ENCODE measurements at regions not wholly inside any gene's neighbourhood (a gene's known extent, or its start where the extent isn't known, plus 50 kb on each side); places are given as distances from the start of the nearest gene placed in this dataset.

DNA sequence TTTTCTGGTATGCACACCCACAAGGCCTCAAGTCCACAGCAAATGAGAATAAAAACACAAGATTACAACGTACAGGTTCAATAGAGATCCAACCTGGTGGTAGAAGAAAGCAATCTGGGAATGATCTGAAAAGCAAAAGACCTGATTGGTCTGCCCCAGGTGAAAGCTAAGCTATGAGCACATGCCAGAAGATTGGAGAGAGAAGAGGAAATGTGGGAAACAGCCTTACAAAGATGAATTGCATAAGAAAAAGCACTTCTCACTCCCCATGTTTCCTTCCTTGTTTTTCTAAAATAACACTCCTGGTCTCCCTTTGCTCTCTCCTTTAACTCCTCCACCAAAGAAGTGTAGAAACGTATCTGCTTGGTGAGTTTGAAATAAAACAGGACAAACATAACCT, 77.3 kb upstream of the ANO6 start:
- peaks cover 6% of the 10 kb centered on the region for H3K9me3 ChIP-seq (replicated peaks)
- no peak for TF ChIP-seq CTCF (IDR thresholded peaks at IDR 0.05; ENCODE audit: borderline replicate concordance)
- no peak for DNase-seq
- intact Hi-C loops (cut with micrococcal nuclease), result no loop called here
- H3K36me3 ChIP-seq, result no peaks in the 10 kb centered on the region
- H3K4me3 ChIP-seq, result no peak overlapping the region
- H3K27me3 ChIP-seq (ENCODE audit: low read depth), result no peaks in the 10 kb centered on the region
- no peaks in the 10 kb centered on the region for H3K4me1 ChIP-seq
- H3K27ac ChIP-seq (replicated peaks), result no peak overlapping the region

- TF ChIP-seq CTCF (IDR thresholded peaks at IDR 0.05; ENCODE audit: borderline replicate concordance), result no peak
- H3K9me3 ChIP-seq (replicated peaks), result peaks cover 16% of the 10 kb centered on the region
- intact Hi-C loops (cut with micrococcal nuclease), result no loop called here
These were observed 67.9 kb upstream of the ANO6 start for GRCh38 chr12:45148006-45148405.

DNA sequence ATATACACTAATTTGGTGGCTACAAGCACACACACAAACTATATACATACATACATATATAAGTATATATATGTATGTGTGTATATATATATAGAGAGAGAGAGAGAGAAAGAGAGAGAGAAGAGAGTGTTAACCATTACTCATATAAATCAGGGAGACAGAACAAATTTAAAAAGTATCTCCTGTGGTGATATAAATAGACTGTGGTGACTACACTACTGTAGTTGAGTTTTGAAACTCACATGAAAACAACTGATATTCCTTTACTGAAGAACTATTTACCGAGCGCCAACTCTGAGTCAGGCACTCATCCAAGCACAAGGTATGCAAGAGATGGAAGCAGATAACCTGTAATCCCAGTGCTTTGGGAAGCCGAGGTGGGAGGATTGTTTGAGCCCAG, 67.3 kb upstream of the ANO6 start:
- intact Hi-C loops (cut with micrococcal nuclease), result no loop called here
- no peak overlapping the region for H3K4me3 ChIP-seq
- DNase-seq, result no peak
- TF ChIP-seq CTCF (IDR thresholded peaks at IDR 0.05; ENCODE audit: borderline replicate concordance), result no peak
- H3K36me3 ChIP-seq, result no peaks in the 10 kb centered on the region
- no peaks in the 10 kb centered on the region for H3K27me3 ChIP-seq (ENCODE audit: low read depth)
- H3K4me1 ChIP-seq, result no peaks in the 10 kb centered on the region
- H3K9me3 ChIP-seq (replicated peaks), result peaks cover 18% of the 10 kb centered on the region
- no peak overlapping the region for H3K27ac ChIP-seq (replicated peaks)

More at GRCh38 chr12:45148006-45148405, 67.9 kb upstream of the ANO6 start:
- Histone ChIP-seq H3K36me3 (no peaks in the 10 kb centered on the region), H3K4me1 (no peaks in the 10 kb centered on the region), H3K27me3 (ENCODE audit: low read depth) (no peaks in the 10 kb centered on the region), H3K4me3 (no peak overlapping the region), H3K27ac (replicated peaks) (no peak overlapping the region)
- no peak for DNase-seq

GRCh38 chr12:45165284-45165683, 50.6 kb upstream of the ANO6 start:
- Histone ChIP-seq H3K9me3 (replicated peaks) (no peaks in the 10 kb centered on the region), H3K27me3 (ENCODE audit: low read depth) (no peaks in the 10 kb centered on the region), H3K27ac (replicated peaks) (no peak overlapping the region), H3K36me3 (no peaks in the 10 kb centered on the region), H3K4me1 (peaks cover 9% of the 10 kb centered on the region), H3K4me3 (no peak overlapping the region)
- TF ChIP-seq CTCF (IDR thresholded peaks at IDR 0.05; ENCODE audit: borderline replicate concordance), result no peak
- intact Hi-C loops (cut with micrococcal nuclease), result no loop called here
- DNase-seq, result no peak

DNA sequence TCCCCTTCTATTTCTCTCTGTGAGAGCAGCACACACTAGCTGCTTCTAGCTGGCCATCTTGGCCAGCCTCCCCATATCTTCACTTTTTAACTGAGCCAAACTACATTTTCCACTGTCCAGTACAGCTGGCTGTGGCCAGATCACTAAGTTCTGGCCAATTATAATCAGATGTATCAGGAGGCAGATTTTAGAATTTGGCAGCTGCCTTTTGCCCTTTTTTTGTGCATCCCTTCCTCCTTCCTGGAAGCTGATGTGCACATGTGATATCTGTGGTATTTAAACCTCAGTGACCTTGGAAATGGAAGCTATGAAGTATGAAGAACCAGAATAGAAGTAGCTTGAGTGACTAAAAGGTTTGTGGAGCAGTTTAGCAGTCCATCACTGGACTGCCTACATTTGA, 49.8 kb upstream of the ANO6 start:
- TF ChIP-seq CTCF (IDR thresholded peaks at IDR 0.05; ENCODE audit: borderline replicate concordance), result no peak
- H3K4me3 ChIP-seq, result no peak overlapping the region
- H3K27ac ChIP-seq (replicated peaks), result no peak overlapping the region
- no peak for DNase-seq
- H3K9me3 ChIP-seq (replicated peaks), result no peaks in the 10 kb centered on the region
- intact Hi-C loops (cut with micrococcal nuclease), result no loop called here
- H3K36me3 ChIP-seq, result no peaks in the 10 kb centered on the region
- H3K27me3 ChIP-seq (ENCODE audit: low read depth), result no peaks in the 10 kb centered on the region
- H3K4me1 ChIP-seq, result peaks cover 9% of the 10 kb centered on the region
